GM19467 (cell line): ENCODE measurements at regions not wholly inside any gene's neighbourhood (a gene's known extent, or its start where the extent isn't known, plus 50 kb on each side); places are given as distances from the start of the nearest gene placed in this dataset.
A peak's percentile ranks its signal among the peaks of the same experiment; 100 is the strongest.

ENCODE experiments used
- ATAC-seq: cut with Tn5 transposase; IDR thresholded peaks from one replicate; pipeline ENCODE4 v1.9.1; 2021; ENCODE audit warnings: mild to moderate bottlenecking, moderate library complexity; ENCODE audit not compliant: unreplicated experiment

- no peak for ATAC-seq
Measured at GRCh38 chr2:143968360-143968759, 551.6 kb downstream of the ZEB2 start.

DNA sequence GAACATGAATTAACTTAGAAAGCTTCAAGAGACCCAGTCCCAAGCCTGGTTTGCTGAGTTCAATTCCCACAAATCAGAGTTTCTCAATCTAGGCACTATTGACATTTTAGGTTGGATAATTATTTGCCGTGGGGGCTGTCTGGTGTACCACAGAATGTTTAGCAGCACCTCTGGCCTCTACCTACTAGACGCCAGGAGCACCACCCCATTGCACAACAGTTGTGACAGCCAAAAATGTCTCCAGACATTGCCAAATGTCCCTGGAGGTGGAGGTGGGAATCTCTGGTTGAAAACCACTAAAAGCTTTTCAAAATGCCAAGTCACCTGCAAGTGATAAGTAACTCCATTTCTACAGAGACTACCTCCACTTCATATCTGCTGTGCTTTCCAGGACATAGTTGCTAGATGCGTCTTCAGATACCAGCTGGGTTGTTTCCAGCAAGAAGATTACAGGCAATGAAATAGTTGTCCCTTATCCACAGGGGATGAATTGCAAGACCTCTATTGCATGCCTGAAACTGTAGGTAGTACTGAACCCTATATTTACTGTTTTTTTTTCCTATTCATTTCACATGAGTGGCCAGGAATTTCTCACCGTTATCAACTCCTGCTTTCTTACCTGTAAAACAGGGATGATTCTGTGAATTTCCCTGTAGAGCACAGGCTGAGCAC, 554.3 kb downstream of the ZEB2 start:
- no peak for ATAC-seq

- ATAC-seq = no peak
Measured at GRCh38 chr2:143964891-143965290, 555.0 kb downstream of the ZEB2 start.

- no peak for ATAC-seq
Measured at GRCh38 chr2:143960177-143960576, 559.7 kb downstream of the ZEB2 start.

GRCh38 chr2:143957321-143957720, 562.6 kb downstream of the ZEB2 start:
- no peak for ATAC-seq

GRCh38 chr2:143955401-143956065, 564.4 kb downstream of the ZEB2 start:
- ATAC-seq = no peak

DNA sequence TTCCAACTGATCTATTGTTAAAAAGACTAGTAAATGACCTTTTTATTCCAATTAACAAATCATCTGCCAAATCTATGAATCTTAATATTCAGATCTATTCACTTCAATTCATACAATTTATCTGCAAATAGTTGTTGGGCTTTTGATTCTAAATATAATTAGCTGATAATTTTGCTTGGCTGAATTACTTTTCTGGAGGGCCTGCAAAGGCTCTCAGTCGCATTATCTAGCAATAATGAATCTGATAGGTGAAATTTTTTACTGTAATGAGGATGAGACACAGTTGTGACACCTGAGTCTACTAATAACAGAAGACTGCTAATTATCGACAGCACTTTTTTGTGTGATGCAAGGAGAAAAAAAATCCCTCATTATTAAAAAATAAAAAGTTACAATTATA, 565.1 kb downstream of the ZEB2 start:
- ATAC-seq = no peak

GRCh38 chr2:143954186-143954585, 565.7 kb downstream of the ZEB2 start:
- ATAC-seq = no peak

DNA sequence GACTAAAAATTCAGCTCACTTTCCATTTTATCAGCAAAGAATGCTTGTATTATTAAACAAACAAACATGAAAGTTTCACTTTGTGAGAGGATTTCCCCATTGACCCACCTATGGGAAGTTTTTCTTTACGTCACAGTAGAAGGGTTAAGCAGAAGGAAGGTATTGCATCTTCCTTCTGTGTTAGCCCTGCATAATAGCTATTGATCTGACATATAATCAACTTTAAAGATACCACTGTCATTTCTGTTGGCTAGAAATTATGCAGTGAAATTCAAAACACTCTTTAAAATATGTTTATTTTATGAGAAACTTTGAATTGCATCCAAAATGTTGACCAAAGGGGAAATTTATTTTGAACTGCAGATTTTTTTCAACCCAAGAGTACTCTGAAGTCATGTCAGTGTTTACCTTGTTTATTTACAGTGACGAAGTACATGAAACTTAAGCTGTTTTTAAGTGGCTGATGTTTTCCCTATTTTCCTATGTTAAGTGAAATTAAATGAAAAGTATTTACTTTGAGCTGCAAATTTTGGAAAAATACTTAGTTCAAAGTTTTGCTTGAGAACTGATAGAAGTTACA, 566.4 kb downstream of the ZEB2 start:
- ATAC-seq = no peak

GRCh38 chr2:143952536-143952935, 567.4 kb downstream of the ZEB2 start:
- ATAC-seq = no peak

DNA sequence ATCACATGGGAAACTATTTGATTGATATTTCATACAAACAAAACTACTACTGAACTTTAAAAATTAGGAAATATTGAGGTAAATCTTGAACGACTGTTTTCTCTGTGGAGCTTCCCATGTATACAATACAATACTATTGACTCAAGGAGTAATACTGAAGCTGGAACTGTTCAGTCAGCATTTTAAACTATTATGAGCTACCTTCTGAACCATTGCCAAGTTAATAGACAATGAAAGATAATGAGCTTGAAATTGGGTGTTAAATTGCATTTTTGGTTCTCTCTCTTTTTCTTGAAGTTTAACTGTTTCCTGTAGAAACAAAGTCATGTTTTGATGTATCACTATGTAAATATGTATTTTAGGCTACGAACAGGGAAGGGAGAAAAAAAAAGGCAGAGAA, 569.2 kb downstream of the ZEB2 start:
- no peak for ATAC-seq

DNA sequence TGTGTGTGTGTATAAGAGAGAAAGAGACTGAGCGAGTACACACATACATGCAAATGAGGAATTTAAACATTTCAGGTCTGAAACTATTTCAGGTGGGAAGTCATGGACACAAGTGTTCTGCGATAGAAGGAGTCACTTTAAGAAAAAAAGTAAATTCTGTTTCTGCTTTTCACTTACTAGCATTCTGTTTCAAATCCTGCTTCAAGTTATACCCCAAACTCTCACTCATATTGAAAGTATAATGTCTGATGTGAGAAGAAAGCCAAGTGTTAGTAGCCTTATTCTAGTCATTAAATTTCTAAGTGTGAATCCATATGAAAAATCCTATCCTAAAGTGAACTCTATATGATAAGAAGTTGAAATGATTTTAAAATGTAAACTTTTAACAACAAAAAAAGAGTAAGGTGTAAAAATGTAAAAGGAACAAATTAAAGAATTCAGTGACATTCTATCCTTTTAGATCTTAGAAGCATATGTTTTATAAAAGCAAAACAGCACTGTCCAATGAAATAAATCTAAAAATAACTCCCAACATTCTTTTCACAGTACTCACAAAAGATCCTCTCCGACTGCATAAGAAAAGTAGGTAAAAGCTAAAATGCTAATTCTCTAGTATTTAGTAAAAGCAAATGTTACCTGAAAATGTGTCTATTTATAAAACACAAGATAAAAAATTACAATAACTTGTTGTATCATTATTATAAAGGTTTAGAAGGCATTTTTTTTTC, 570.6 kb downstream of the ZEB2 start:
- no peak for ATAC-seq

DNA sequence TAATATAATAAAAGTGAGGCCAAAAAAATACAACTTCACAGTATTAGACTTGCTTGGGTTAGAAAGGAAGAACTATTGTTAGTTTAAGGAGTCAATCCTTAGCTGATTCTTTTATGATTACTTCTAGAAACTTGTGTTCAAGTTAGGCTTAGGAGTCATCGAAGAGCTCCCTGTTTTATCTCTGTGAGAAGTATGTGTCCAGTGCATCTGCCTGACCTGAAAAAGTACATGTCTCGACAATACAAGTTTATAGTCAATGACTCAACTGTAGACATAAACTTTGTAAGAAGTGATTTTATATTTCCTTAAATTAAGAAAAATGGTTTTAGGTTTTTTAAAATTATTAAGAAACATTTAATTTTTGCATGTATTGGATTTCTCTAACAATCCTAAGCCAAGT, 571.2 kb downstream of the ZEB2 start:
- ATAC-seq = no peak

- no peak for ATAC-seq
Measured at GRCh38 chr2:143946436-143947391, 573.2 kb downstream of the ZEB2 start.

DNA sequence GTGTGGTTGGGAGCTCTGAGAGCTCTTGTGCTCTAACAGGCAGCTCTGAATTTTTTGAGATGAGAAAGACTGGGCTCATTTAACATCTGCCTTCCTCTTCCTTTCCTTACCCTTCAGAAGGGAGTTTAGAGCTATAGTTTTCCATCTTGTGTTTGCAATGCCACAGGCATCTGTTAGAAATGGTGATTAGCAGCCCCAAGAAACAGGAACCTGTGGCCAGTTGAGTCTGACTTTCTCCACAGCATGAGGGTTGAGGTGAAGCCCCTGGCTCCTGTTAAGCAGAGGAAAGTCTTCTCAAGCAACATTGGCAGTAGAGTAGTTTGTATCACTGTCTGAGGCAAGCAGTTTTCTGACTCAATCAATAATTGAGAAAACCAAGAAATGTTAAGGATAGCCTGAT, 577.4 kb downstream of the ZEB2 start:
- ATAC-seq = no peak

- ATAC-seq = no peak
Measured at GRCh38 chr2:143940720-143941119, 579.2 kb downstream of the ZEB2 start.

GRCh38 chr2:143939626-143940330, 580.1 kb downstream of the ZEB2 start:
- ATAC-seq = no peak

DNA sequence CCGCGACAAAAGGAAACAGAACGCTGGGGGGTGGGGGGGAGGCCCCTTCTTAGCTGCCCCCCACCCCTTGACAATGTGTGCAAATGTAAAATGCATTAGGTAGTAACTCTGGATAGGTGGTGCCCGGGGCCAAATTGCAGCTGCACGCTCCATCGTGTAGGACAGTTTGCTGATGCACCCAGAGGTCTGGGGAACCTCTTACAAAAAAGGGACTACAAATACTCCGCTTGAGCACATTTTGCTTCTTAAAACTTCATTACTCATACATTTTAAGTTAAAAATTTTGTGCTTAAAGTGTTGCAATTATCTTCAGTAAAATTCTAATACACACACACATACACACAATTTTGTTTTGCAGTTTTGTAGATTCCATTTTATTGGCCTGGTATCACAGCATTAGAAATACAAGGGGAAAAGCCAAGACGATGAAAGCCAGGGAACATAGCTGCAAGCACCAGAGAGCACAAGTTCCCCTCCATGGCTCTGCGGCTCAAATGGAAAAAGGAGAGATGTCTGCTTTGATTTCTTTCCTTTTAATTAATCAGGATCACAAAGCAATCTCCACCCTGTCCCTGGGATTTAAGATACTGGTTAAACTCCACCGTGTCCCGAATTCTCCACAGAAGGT, 582.1 kb downstream of the ZEB2 start:
- ATAC-seq = no peak

DNA sequence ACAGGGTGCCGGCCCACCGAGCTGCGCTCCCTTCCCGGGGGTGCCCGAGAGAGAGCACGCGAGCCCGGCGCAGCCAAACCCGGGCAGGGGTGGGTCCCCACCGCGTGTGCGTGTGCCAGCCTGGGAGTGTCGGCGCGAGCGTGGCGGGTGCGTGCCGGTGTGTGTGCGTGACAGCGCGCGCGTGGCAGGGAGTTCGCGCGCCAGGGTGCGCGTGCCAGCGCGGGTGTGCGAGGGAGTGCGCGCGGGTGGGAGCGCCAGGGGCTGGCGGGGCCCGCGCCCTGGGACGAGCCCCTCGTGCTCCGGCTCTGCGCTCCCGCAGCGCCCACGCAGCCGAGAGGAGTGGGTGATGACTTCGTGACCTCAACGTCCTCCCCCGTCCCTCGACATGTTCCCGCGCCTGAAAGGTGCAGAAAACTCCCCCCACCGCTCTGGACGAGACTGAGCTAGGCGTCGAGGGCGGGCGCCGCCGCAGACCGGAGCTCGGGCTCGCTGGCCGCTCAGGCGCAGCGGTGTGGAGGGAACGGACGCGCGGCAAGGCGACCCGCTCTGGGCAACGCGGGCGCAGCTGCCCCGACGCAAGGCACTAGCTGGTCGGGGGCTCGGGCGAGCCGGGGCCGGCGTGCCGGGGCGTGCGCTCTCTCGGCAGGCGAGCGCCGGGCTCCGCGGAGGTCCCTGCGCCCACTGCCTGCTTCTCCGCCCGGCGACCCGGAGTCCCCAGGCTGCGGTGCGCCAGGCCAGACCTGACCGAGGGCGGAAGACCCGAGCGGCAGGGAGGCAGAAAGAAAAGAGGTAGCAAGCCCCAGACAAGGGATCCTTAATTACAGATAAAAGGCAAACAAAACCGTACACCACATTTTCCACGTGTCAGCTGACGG, 582.8 kb downstream of the ZEB2 start:
- peak; percentile 75 for ATAC-seq
